CD14-positive monocyte (primary cell): ENCODE measurements at regions not wholly inside any gene's neighbourhood (a gene's known extent, or its start where the extent isn't known, plus 50 kb on each side); places are given as distances from the start of the nearest gene placed in this dataset.

Source experiments
- DNase-seq, 3 donors: peaks; one replicate each; pipeline ENCODE4 v3.0.0-alpha.2; 2011 to 2022
- H2AFZ ChIP-seq: 2 replicates; pipeline ENCODE4 v1.6.0; 2012; ENCODE audit warnings: mild to moderate bottlenecking, low read depth, low read length, inconsistent platforms; ENCODE audit not compliant: insufficient read depth, poor library complexity, severe bottlenecking
- H3K27ac ChIP-seq, 2 donors: 1 replicate in 1 of 2; 2 replicates in 1 of 2; pipeline ENCODE4 v1.5.1; 2012 to 2013; ENCODE audit warnings: low read length in 2 of 2, control low read depth in 1 of 2, inconsistent platforms in 1 of 2, low read depth in 1 of 2, mild to moderate bottlenecking in 1 of 2
- H3K27me3 ChIP-seq, 2 donors: one replicate each; pipeline versions ENCODE4 v1.6.0 to v1.6.1; 2011 to 2013; ENCODE audit warnings: low read length in 2 of 2; ENCODE audit not compliant: control insufficient read depth in 2 of 2, insufficient read depth in 2 of 2
- H3K36me3 ChIP-seq, 2 donors: replicated peaks in 1 of 2; 1 replicate in 1 of 2; 2 replicates in 1 of 2; pipeline versions ENCODE4 v1.5.1 to v1.6.1; 2012 to 2013; ENCODE audit warnings: low read length in 2 of 2, control low read depth in 1 of 2, inconsistent platforms in 1 of 2, mild to moderate bottlenecking in 1 of 2; ENCODE audit not compliant: insufficient read depth in 2 of 2, control insufficient read depth in 1 of 2
- H3K4me1 ChIP-seq, 2 donors: 1 replicate in 1 of 2; 2 replicates in 1 of 2; pipeline versions ENCODE4 v1.5.1 to v1.6.1; 2012 to 2013; ENCODE audit warnings: low read length in 2 of 2, control low read depth in 1 of 2, inconsistent platforms in 1 of 2, mild to moderate bottlenecking in 1 of 2, moderate library complexity in 1 of 2; ENCODE audit not compliant: insufficient read depth in 2 of 2, control insufficient read depth in 1 of 2
- H3K4me2 ChIP-seq: replicated peaks from 2 replicates; pipeline ENCODE3; 2012; ENCODE audit warnings: low read length, moderate library complexity, mild to moderate bottlenecking; ENCODE audit not compliant: poor library complexity, severe bottlenecking; ENCODE audit errors: extremely low read depth
- H3K4me3 ChIP-seq, 3 experiments: fragments of 200-600 bp in 1 of 3; sonication (generic) in 1 of 3; replicated peaks in 1 of 3; 1 replicate in 2 of 3; 2 replicates in 1 of 3; pipeline ENCODE4 v1.5.1; 2011 to 2013; ENCODE audit warnings: low read length in 3 of 3, mild to moderate bottlenecking in 3 of 3, control low read depth in 2 of 3, low read depth in 2 of 3, inconsistent platforms in 1 of 3, moderate library complexity in 1 of 3
- H3K79me2 ChIP-seq: 2 replicates; pipeline ENCODE4 v1.6.0; 2012; ENCODE audit warnings: mild to moderate bottlenecking, control low read depth, inconsistent platforms, low read length, moderate library complexity; ENCODE audit not compliant: insufficient read depth
- H3K9ac ChIP-seq: 2 replicates; pipeline ENCODE4 v1.6.0; 2017; ENCODE audit warnings: low read length, mild to moderate bottlenecking; ENCODE audit not compliant: insufficient read depth, poor library complexity, severe bottlenecking
- H3K9me3 ChIP-seq, 2 donors: replicated peaks in 1 of 2; 1 replicate in 1 of 2; 2 replicates in 1 of 2; pipeline versions ENCODE4 v1.5.1 to v1.6.1; 2012 to 2013; ENCODE audit warnings: low read length in 2 of 2, control low read depth in 1 of 2; ENCODE audit not compliant: control insufficient read depth in 1 of 2, insufficient read depth in 1 of 2
- H4K20me1 ChIP-seq: 2 replicates; pipeline ENCODE4 v1.6.0; 2012; ENCODE audit warnings: mild to moderate bottlenecking, low read length, control low read depth, moderate library complexity; ENCODE audit not compliant: insufficient read depth
- H3K27ac Mint-ChIP-seq, 7 donors: one replicate each; pipeline ENCODE4 v1.8.0; 2020; ENCODE audit warnings: mild to moderate bottlenecking in 7 of 7, mixed read lengths in 7 of 7, moderate library complexity in 6 of 7, inconsistent platforms in 2 of 7
- H3K27me3 Mint-ChIP-seq, 3 donors: one replicate each; pipeline ENCODE4 v1.8.0; 2021 to 2022; ENCODE audit warnings: low read depth in 3 of 3, mild to moderate bottlenecking in 3 of 3, mixed read lengths in 3 of 3, moderate library complexity in 3 of 3, inconsistent platforms in 1 of 3
- H3K36me3 Mint-ChIP-seq, 2 donors: one replicate each; pipeline ENCODE4 v1.8.0; 2020; ENCODE audit warnings: mixed read lengths in 2 of 2, inconsistent platforms in 1 of 2, mild to moderate bottlenecking in 1 of 2
- H3K4me1 Mint-ChIP-seq: one replicate; pipeline ENCODE4 v1.8.0; 2020; ENCODE audit warnings: mild to moderate bottlenecking, mixed read lengths
- H3K4me3 Mint-ChIP-seq, 2 donors: one replicate each; pipeline ENCODE4 v1.8.0; 2020; ENCODE audit warnings: mild to moderate bottlenecking in 2 of 2, mixed read lengths in 2 of 2, moderate library complexity in 1 of 2
- H3K9me3 Mint-ChIP-seq, 7 donors: one replicate each; pipeline ENCODE4 v1.8.0; 2020 to 2022; ENCODE audit warnings: mixed read lengths in 7 of 7, mild to moderate bottlenecking in 6 of 7, moderate library complexity in 6 of 7, inconsistent platforms in 2 of 7
- CTCF ChIP-seq: fragments of 200-600 bp; IDR thresholded peaks from one replicate; pipeline ENCODE4 v1.8.0; 2022; ENCODE audit warnings: antibody characterized with exemption, mild to moderate bottlenecking
- WGBS: methylation state at CpG from one replicate; pipeline ENCODE4 v1.1.5; 2013; ENCODE audit warnings: missing lambda C conversion rate; ENCODE audit not compliant: insufficient coverage; 5-methylcytosine and 5-hydroxymethylcytosine counted together
- intact Hi-C, 2 donors: fragments of 100-400 bp; cut with micrococcal nuclease; formaldehyde crosslinking; loops; one replicate each; pipeline versions ENCODE4 v1.15.0 to v1.15.1; 2023

DNA sequence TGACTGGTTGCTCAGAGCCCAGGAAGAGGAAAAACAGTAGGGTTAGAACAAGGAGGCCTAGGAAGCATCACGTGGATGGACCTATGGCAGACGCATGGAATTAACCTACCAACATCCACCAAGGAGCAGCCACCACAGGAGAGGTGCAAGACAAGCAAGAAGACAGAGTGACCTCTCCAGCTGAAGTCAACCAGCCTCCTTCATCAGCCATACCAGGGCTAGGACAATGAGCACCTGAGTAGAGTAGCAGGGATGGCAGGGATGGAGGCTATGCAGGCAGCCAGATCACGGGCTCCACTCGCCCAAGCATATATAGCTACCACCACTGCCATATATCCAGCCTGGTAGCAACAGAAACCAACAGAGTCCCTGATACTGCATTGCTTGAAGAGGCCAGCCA is 202.1 kb upstream of the B3GAT1 start:
- H3K4me1 Mint-ChIP-seq: no peaks in the 10 kb centered on the region
- WGBS: no CpG with 5 or more reads among the region's 4 CpGs
- no peak overlapping the region for H3K4me3 Mint-ChIP-seq
- Histone ChIP-seq H3K4me1 (no peaks in the 10 kb centered on the region), H3K4me2 (no peak overlapping the region), H3K27me3 (no peaks in the 10 kb centered on the region), H3K9ac (no peak overlapping the region), H3K36me3 (no peaks in the 10 kb centered on the region), H3K27ac (no peak overlapping the region), H3K79me2 (no peaks in the 10 kb centered on the region), H4K20me1 (no peaks in the 10 kb centered on the region), H3K9me3 (no peaks in the 10 kb centered on the region), H3K4me3 (no peak overlapping the region), H2AFZ (no peak overlapping the region)
- TF ChIP-seq CTCF: no peak
- DNase-seq: no peak
- intact Hi-C loops: no loop called here
- no peak overlapping the region for H3K27ac Mint-ChIP-seq
- H3K9me3 Mint-ChIP-seq: peaks cover 0 to 7% (median 2%) of the 10 kb centered on the region in 7 donors
- peaks cover 1 to 4% (median 3%) of the 10 kb centered on the region in 3 donors for H3K27me3 Mint-ChIP-seq
- no peaks in the 10 kb centered on the region for H3K36me3 Mint-ChIP-seq

DNA sequence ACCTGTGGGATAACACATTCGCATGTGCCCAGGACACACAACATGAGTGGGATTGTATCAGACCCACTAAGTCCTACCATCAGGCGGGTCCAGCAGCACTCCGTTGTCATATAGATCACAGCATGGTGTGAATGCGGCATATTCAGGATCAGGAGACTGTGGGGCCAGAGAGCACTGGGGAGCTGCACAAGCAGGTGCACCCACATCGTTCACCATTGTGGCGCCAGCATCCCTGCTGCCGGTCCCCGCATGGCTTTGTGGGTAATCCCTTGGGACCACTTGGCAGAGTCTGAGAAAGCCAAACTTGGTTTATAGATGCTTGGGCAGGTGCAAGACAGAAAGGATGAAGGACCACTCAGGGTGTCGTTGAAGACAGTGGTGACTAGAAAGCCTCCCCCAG is 201.6 kb upstream of the B3GAT1 start:
- no peak overlapping the region for H3K27ac ChIP-seq
- DNase-seq: no peak
- H3K4me1 Mint-ChIP-seq: no peaks in the 10 kb centered on the region
- H3K27me3 Mint-ChIP-seq: peaks cover 1 to 4% (median 3%) of the 10 kb centered on the region in 3 donors
- no peak overlapping the region for H3K9ac ChIP-seq
- no peaks in the 10 kb centered on the region for H3K36me3 ChIP-seq
- no peak overlapping the region for H3K4me2 ChIP-seq
- no peak for TF ChIP-seq CTCF
- no peaks in the 10 kb centered on the region for H3K79me2 ChIP-seq
- no peaks in the 10 kb centered on the region for H4K20me1 ChIP-seq
- intact Hi-C loops: no loop called here
- H2AFZ ChIP-seq: no peak overlapping the region
- H3K9me3 Mint-ChIP-seq: peaks cover 0 to 7% (median 2%) of the 10 kb centered on the region in 7 donors
- no peaks in the 10 kb centered on the region for H3K4me1 ChIP-seq
- H3K36me3 Mint-ChIP-seq: no peaks in the 10 kb centered on the region
- 95% methylated on average over 9 of the region's 9 CpGs for WGBS
- no peak overlapping the region for H3K4me3 Mint-ChIP-seq
- H3K4me3 ChIP-seq: no peak overlapping the region
- H3K27me3 ChIP-seq: no peaks in the 10 kb centered on the region
- H3K9me3 ChIP-seq: no peaks in the 10 kb centered on the region
- H3K27ac Mint-ChIP-seq: no peak overlapping the region
